ENCODE measurements at regions not wholly inside any gene's neighbourhood (a gene's known extent, or its start where the extent isn't known, plus 50 kb on each side); places are given as distances from the start of the nearest gene placed in this dataset.

DNA sequence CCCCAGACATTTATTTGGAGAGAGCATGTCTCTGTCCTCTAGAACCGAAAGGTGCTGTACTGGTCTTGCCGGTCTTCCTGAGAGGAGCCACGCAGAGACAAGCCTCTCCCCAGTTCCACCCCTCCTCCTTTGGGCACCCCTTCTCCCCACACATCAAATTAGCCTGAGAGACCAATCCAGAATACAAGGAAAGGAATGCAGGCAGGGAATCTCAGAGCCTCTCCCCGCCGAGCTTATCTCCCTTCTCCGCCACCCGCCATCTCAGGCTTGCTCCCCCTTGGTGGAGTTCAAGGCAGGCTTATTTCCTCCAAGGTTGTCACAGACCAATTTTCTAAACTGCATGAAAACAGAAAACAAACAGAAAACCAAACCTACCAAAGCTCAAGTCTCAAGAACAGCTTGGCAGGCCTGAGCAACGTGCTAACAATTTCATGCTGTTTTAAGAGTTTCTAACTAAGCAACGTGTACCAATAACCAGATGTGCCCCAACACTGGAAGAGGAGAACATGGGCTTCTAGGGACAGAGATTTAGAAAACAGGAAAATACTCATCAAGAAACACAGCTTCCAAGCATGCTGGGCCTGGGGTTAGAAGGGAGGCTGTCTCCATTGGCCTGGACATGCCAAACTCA is 124.5 kb upstream of the PKDCC start:
- 63 to 75% (median 63%) methylated on average over 9 of the region's 9 CpGs for WGBS, 3 donors
- FAIRE-seq, result no peak
- no peaks in the 10 kb centered on the region for H3K27me3 ChIP-seq (ENCODE audit: control insufficient read depth in 3 of 3, insufficient read depth in 3 of 3, low read length in 3 of 3)
- H3K4me3 ChIP-seq (ENCODE audit: low read depth in 1 of 3, low read length in 3 of 3), result no peak overlapping the region
- peaks cover 0 to 11% (median 2%) of the 10 kb centered on the region in 3 donors for H3K4me1 ChIP-seq (ENCODE audit: control insufficient read depth in 3 of 3, insufficient read depth in 2 of 3, low read depth in 1 of 3, low read length in 2 of 3)
- H3K36me3 ChIP-seq (ENCODE audit: control insufficient read depth in 3 of 3, insufficient read depth in 2 of 3, low read depth in 1 of 3, low read length in 3 of 3), result no peaks in the 10 kb centered on the region
- no peak for DNase-seq
- no peak overlapping the region for H3K27ac ChIP-seq (ENCODE audit: low read depth in 1 of 3, low read length in 2 of 3)
- peaks cover 0 to 9% of the 10 kb centered on the region in 2 donors for H3K9me3 ChIP-seq (ENCODE audit: control insufficient read depth in 2 of 2, insufficient read depth in 1 of 2, low read depth in 1 of 2, low read length in 1 of 2)

DNA sequence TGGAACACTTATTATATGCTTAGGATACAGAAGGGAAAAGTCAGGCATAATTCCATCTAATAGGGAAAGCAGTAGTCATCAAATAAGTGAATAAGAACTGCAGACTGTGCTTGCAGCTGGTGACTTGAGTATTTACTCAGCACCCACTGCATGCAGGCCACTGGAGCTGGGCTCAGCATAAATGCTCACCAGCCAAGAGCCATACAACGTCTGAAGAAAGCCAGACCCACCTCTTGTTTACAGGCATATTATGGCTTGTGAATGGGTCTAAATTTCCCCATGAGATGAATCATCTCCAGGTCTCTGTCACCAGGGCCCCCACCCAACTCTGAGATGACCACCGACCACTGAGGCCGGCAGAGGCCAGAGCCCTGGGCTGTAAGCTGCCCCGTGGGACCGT is 123.8 kb upstream of the PKDCC start:
- DNase-seq, result no peak
- 73 to 87% (median 78%) methylated on average over 5 of the region's 5 CpGs for WGBS, 3 donors
- Histone ChIP-seq H3K9me3 (ENCODE audit: control insufficient read depth in 2 of 2, insufficient read depth in 1 of 2, low read depth in 1 of 2, low read length in 1 of 2) (peaks cover 0 to 9% of the 10 kb centered on the region in 2 donors), H3K36me3 (ENCODE audit: control insufficient read depth in 3 of 3, insufficient read depth in 2 of 3, low read depth in 1 of 3, low read length in 3 of 3) (no peaks in the 10 kb centered on the region), H3K4me3 (ENCODE audit: low read depth in 1 of 3, low read length in 3 of 3) (no peak overlapping the region), H3K4me1 (ENCODE audit: control insufficient read depth in 3 of 3, insufficient read depth in 2 of 3, low read depth in 1 of 3, low read length in 2 of 3) (peaks cover 0 to 11% (median 2%) of the 10 kb centered on the region in 3 donors), H3K27ac (ENCODE audit: low read depth in 1 of 3, low read length in 2 of 3) (no peak overlapping the region), H3K27me3 (ENCODE audit: control insufficient read depth in 3 of 3, insufficient read depth in 3 of 3, low read length in 3 of 3) (no peaks in the 10 kb centered on the region)
- no peak for FAIRE-seq

DNA sequence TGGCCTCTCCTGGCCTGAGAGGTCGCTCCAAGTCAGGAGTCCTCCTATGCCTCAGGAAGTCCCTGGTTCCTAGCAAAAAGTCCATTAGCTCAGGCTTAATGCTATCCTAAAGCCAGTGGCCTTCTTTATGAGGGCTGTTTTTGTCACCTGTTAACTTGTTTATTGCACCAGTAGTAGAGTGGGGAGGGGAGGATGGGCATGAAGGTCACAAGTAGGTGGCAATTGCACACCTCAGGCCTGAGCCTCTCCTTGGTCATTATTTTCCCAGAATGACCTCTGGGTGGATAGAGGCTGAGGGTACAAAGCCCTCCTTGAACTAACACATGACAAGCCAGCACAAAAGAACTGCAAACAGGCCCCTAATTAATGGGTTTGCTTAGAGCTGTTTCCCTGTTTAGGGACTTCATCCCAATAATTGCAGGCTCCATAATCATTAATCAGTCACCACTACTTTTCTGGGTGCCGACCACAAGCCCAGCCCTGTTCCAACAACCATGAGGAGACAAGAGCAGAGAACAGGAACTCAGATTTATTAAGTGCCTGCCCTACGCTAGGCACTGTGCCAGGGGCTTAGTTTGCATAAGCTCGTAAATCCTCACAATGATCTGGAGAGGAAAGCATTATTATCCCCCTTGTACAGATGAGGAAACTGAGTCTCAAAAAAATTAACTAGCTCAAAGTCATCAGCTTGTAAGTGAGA is 123.0 kb upstream of the PKDCC start:
- H3K36me3 ChIP-seq (ENCODE audit: control insufficient read depth in 3 of 3, insufficient read depth in 2 of 3, low read depth in 1 of 3, low read length in 3 of 3), result no peaks in the 10 kb centered on the region
- DNase-seq, result peak; percentile 55 to 63
- H3K27me3 ChIP-seq (ENCODE audit: control insufficient read depth in 3 of 3, insufficient read depth in 3 of 3, low read length in 3 of 3), result no peaks in the 10 kb centered on the region
- WGBS, 3 donors, result 41 to 64% (median 55%) methylated on average over 4 of the region's 4 CpGs
- peaks cover 0 to 11% (median 2%) of the 10 kb centered on the region in 3 donors for H3K4me1 ChIP-seq (ENCODE audit: control insufficient read depth in 3 of 3, insufficient read depth in 2 of 3, low read depth in 1 of 3, low read length in 2 of 3)
- H3K27ac ChIP-seq (ENCODE audit: low read depth in 1 of 3, low read length in 2 of 3), result peak overlapping the region in 1 of 3 donors; percentile 67
- FAIRE-seq, result no peak
- peaks cover 0 to 9% of the 10 kb centered on the region in 2 donors for H3K9me3 ChIP-seq (ENCODE audit: control insufficient read depth in 2 of 2, insufficient read depth in 1 of 2, low read depth in 1 of 2, low read length in 1 of 2)
- H3K4me3 ChIP-seq (ENCODE audit: low read depth in 1 of 3, low read length in 3 of 3), result no peak overlapping the region

DNA sequence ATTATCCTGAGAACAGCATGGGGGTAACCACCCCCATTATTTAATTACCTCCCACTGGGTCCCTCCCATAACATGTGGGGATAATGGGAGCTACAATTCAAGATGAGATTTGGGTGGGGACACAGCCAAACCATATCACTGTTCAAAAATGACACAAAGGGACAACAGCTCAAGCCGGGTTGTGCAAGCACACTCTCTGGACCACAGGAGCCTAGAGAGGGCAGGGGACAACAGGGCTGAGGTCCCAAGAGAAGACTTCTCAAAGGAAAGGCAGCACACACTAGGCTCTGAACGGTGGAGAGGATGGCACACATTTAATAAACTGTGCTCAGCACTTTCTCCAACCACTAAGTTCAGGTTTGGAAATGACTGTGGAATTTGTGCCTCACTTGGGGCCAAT is 122.1 kb upstream of the PKDCC start:
- 70 to 90% (median 85%) methylated on average over 2 of the region's 2 CpGs for WGBS, 3 donors
- H3K4me1 ChIP-seq (ENCODE audit: control insufficient read depth in 3 of 3, insufficient read depth in 2 of 3, low read depth in 1 of 3, low read length in 2 of 3), result peaks cover 0 to 11% (median 2%) of the 10 kb centered on the region in 3 donors
- H3K4me3 ChIP-seq (ENCODE audit: low read depth in 1 of 3, low read length in 3 of 3), result no peak overlapping the region
- H3K27me3 ChIP-seq (ENCODE audit: control insufficient read depth in 3 of 3, insufficient read depth in 3 of 3, low read length in 3 of 3), result no peaks in the 10 kb centered on the region
- no peaks in the 10 kb centered on the region for H3K36me3 ChIP-seq (ENCODE audit: control insufficient read depth in 3 of 3, insufficient read depth in 2 of 3, low read depth in 1 of 3, low read length in 3 of 3)
- DNase-seq, result no peak
- no peak for FAIRE-seq
- no peak overlapping the region for H3K27ac ChIP-seq (ENCODE audit: low read depth in 1 of 3, low read length in 2 of 3)
- peaks cover 0 to 9% of the 10 kb centered on the region in 2 donors for H3K9me3 ChIP-seq (ENCODE audit: control insufficient read depth in 2 of 2, insufficient read depth in 1 of 2, low read depth in 1 of 2, low read length in 1 of 2)

DNA sequence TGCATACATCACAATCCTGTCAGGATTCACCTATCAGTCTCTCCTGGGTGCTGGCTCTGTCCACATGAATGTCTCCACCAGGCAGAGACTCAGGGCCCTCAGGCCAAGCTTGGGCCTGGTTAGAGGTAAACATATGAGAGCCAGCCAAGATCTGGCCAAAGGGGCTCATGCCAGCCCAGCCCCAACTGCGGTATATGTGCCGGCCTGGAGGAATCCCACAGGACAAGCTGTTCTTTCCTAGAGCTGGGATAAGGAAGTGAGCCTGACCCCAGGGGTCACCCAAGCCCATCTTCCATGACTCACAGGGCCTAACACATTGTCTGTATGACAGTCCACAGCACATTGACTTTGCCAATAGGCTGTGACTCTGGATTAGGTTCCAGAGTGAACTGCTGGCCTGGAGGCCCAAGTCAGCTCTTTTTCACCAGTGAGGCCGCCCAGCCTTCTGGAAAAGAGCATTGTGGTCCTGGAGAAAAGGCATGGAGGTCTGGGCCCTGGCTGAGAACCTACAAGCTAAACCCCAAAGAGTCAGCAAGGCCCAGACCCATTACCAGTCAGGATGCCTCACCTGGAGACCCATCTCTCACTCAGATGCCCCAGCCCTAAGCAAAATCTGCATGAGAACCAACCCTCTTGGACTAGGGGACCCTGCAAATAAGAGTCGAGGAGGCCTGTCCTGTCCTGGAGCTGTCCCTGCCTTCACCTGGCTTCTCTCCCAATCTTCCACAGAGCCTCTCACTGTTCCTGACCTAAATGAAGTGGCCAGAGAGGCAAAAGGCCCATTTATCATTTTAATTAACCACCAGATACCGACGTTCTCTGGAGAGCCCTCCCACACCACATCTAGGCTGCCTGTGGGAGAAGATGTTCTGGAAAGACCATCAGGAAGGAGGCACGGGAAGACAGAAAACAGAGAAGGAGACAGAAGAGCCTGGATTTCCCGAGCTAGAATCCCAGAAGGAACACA is 120.9 kb upstream of the PKDCC start:
- Histone ChIP-seq H3K27ac (ENCODE audit: low read depth in 1 of 3, low read length in 2 of 3) (peak overlapping the region in 1 of 3 donors; percentile 29), H3K36me3 (ENCODE audit: control insufficient read depth in 3 of 3, insufficient read depth in 2 of 3, low read depth in 1 of 3, low read length in 3 of 3) (no peaks in the 10 kb centered on the region), H3K4me3 (ENCODE audit: low read depth in 1 of 3, low read length in 3 of 3) (no peak overlapping the region), H3K4me1 (ENCODE audit: control insufficient read depth in 3 of 3, insufficient read depth in 2 of 3, low read depth in 1 of 3, low read length in 2 of 3) (peaks cover 0 to 11% (median 4%) of the 10 kb centered on the region in 3 donors), H3K27me3 (ENCODE audit: control insufficient read depth in 3 of 3, insufficient read depth in 3 of 3, low read length in 3 of 3) (no peaks in the 10 kb centered on the region), H3K9me3 (ENCODE audit: control insufficient read depth in 2 of 2, insufficient read depth in 1 of 2, low read depth in 1 of 2, low read length in 1 of 2) (peaks cover 0 to 9% of the 10 kb centered on the region in 2 donors)
- DNase-seq (no peak), FAIRE-seq (no peak)
- WGBS, 3 donors, result 77 to 89% (median 85%) methylated on average over 8 of the region's 8 CpGs

DNA sequence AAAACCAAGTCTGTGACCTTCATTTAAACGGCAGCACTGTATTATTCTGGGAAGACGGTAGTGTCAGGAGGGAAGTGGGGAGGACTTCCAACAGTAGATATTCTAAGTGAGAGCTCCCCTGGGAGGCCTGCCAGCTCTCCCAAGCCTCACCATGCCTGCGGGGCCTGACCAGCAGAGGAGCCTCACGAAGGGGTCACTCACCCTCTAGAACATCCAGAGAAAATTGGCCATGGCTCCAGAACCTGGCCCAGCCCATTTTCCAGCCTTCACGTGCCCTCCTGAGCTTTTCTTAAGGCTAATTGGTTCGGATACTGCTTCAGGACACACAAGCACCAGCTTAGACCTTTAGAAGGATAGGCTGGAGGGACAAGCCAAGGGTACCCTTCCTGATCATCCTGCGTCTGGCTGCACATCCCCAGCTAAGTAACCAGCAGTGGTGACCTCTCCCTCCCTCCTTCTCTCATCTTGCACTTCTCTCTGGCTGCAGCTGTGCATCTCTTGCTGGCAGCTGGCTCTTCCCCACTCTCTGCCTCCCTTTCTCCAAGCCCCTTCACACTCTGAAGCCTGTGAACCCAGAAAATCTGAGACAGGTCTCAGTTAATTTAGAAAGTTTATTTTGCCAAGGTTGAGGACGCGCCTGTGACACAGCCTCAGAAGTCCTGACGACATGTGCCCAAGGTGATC is 120.1 kb upstream of the PKDCC start:
- peaks cover 0 to 9% of the 10 kb centered on the region in 2 donors for H3K9me3 ChIP-seq (ENCODE audit: control insufficient read depth in 2 of 2, insufficient read depth in 1 of 2, low read depth in 1 of 2, low read length in 1 of 2)
- DNase-seq (no peak), FAIRE-seq (no peak)
- H3K4me3 ChIP-seq (ENCODE audit: low read depth in 1 of 3, low read length in 3 of 3), result no peak overlapping the region
- 81 to 86% (median 82%) methylated on average over 10 of the region's 10 CpGs for WGBS, 3 donors
- H3K4me1 ChIP-seq (ENCODE audit: control insufficient read depth in 3 of 3, insufficient read depth in 2 of 3, low read depth in 1 of 3, low read length in 2 of 3), result peaks cover 0 to 13% (median 6%) of the 10 kb centered on the region in 3 donors
- H3K36me3 ChIP-seq (ENCODE audit: control insufficient read depth in 3 of 3, insufficient read depth in 2 of 3, low read depth in 1 of 3, low read length in 3 of 3), result no peaks in the 10 kb centered on the region
- H3K27ac ChIP-seq (ENCODE audit: low read depth in 1 of 3, low read length in 2 of 3), result peak overlapping the region in 1 of 3 donors; percentile 29
- H3K27me3 ChIP-seq (ENCODE audit: control insufficient read depth in 3 of 3, insufficient read depth in 3 of 3, low read length in 3 of 3), result no peaks in the 10 kb centered on the region

DNA sequence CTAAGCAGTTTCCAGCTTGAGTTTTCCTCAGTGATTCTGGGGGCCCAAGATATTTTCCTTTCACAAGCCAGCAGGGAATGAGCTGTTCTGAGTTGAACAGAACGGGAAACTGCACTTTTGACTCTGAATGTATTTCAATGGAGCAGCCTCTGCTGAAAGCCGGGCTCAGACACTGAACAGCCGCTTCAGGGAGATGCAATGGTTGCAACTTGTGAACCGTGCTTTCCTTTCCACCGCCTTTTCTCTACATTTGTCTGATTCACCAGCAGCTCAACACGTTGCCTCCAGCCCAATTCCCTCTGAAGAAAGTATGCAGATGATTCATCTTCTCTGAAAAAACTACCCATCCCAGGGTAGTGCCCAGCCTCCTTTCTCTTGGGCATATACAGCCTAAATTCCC is 119.3 kb upstream of the PKDCC start:
- Histone ChIP-seq H3K36me3 (ENCODE audit: control insufficient read depth in 3 of 3, insufficient read depth in 2 of 3, low read depth in 1 of 3, low read length in 3 of 3) (no peaks in the 10 kb centered on the region), H3K9me3 (ENCODE audit: control insufficient read depth in 2 of 2, insufficient read depth in 1 of 2, low read depth in 1 of 2, low read length in 1 of 2) (peaks cover 0 to 9% of the 10 kb centered on the region in 2 donors), H3K4me3 (ENCODE audit: low read depth in 1 of 3, low read length in 3 of 3) (no peak overlapping the region), H3K27ac (ENCODE audit: low read depth in 1 of 3, low read length in 2 of 3) (no peak overlapping the region), H3K4me1 (ENCODE audit: control insufficient read depth in 3 of 3, insufficient read depth in 2 of 3, low read depth in 1 of 3, low read length in 2 of 3) (peaks cover 0 to 13% (median 8%) of the 10 kb centered on the region in 3 donors), H3K27me3 (ENCODE audit: control insufficient read depth in 3 of 3, insufficient read depth in 3 of 3, low read length in 3 of 3) (no peaks in the 10 kb centered on the region)
- DNase-seq, result no peak
- FAIRE-seq, result no peak
- WGBS, 3 donors, result 80 to 84% (median 83%) methylated on average over 6 of the region's 6 CpGs
